ENCODE measurements at regions not wholly inside any gene's neighbourhood (a gene's known extent, or its start where the extent isn't known, plus 50 kb on each side); places are given as distances from the start of the nearest gene placed in this dataset.
"Not testable (repeated sequence)": the region's sequence is repeated elsewhere in the genome, so short reads cannot be mapped to it uniquely, and the experiment has no call there.

DNA sequence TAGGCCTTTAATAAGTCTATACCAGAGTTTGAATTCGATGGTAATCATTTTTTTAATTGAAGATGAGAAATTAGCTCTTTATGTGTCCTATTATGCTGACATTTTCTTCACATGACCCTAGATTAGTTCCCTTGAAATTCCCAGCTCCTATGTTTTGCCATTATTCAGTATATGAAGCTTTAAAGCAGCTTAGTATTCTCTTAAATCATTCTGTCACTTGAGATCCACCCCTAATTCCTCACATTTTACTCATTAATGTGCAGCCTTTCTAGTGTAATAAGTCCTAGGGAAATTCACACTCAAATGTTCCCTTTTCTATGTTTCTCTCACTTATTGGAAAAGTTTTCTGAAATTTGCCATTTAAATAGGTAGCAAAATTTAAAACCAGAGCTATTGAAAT lies 704.5 kb upstream of the B3GALT2 start:
- Histone ChIP-seq H3K4me1 (ENCODE audit: control insufficient read depth in 3 of 3, insufficient read depth in 2 of 3, low read depth in 1 of 3, low read length in 2 of 3) (no peaks in the 10 kb centered on the region), H3K9me3 (ENCODE audit: control insufficient read depth in 2 of 2, insufficient read depth in 1 of 2, low read depth in 1 of 2, low read length in 1 of 2) (no peaks in the 10 kb centered on the region), H3K4me3 (ENCODE audit: low read depth in 1 of 3, low read length in 3 of 3) (no peak overlapping the region), H3K27ac (ENCODE audit: low read depth in 1 of 3, low read length in 2 of 3) (no peak overlapping the region), H3K27me3 (ENCODE audit: control insufficient read depth in 3 of 3, insufficient read depth in 3 of 3, low read length in 3 of 3) (no peaks in the 10 kb centered on the region), H3K36me3 (ENCODE audit: control insufficient read depth in 3 of 3, insufficient read depth in 2 of 3, low read depth in 1 of 3, low read length in 3 of 3) (no peaks in the 10 kb centered on the region)
- FAIRE-seq, result no peak
- DNase-seq, result no peak
- WGBS, 3 donors, result 72 to 83% (median 79%) methylated on average over 1 of the region's 1 CpG

DNA sequence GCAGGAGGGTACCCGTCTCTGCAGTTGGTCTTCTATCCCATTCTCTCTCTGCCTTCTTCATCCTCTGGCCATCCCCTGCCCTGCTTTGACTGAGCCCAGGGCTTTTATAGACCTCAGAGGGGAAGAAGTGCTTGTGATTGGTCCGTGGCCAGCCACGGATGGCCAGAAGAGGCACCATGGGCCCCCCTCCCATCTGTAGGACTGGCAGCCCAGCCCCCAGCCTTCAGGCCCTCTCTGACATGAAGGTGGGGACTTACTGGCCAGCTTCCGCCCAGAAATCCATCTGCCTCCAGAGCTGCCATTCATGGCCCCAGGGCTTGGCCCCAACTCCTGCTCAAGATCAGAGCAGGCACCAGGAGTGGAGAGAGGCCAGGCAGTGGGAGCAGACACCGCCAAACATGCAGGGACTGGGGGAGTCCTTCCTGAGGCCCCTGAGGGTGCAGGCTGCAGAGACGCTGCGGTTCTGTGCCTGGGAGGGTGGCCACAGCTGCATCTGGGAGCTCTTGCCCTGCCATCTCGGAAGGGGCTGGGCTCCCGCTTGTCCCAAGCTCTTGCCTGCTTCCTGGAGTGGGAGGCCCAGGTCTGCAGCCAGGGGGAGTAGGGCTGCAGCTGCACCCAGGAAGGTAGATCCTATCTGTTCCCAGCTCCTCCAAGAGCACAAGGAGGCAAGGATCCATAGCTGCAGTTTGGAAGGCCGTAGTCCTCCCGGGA lies 698.6 kb upstream of the B3GALT2 start:
- Histone ChIP-seq H3K36me3 (ENCODE audit: control insufficient read depth in 3 of 3, insufficient read depth in 2 of 3, low read depth in 1 of 3, low read length in 3 of 3) (no peaks in the 10 kb centered on the region), H3K27me3 (ENCODE audit: control insufficient read depth in 3 of 3, insufficient read depth in 3 of 3, low read length in 3 of 3) (no peaks in the 10 kb centered on the region), H3K4me1 (ENCODE audit: control insufficient read depth in 3 of 3, insufficient read depth in 2 of 3, low read depth in 1 of 3, low read length in 2 of 3) (no peaks in the 10 kb centered on the region), H3K4me3 (ENCODE audit: low read depth in 1 of 3, low read length in 3 of 3) (no peak overlapping the region), H3K9me3 (ENCODE audit: control insufficient read depth in 2 of 2, insufficient read depth in 1 of 2, low read depth in 1 of 2, low read length in 1 of 2) (no peaks in the 10 kb centered on the region), H3K27ac (ENCODE audit: low read depth in 1 of 3, low read length in 2 of 3) (no peak overlapping the region)
- 91 to 97% (median 94%) methylated on average over 11 of the region's 11 CpGs for WGBS, 3 donors
- DNase-seq, result no peak
- FAIRE-seq, result no peak

DNA sequence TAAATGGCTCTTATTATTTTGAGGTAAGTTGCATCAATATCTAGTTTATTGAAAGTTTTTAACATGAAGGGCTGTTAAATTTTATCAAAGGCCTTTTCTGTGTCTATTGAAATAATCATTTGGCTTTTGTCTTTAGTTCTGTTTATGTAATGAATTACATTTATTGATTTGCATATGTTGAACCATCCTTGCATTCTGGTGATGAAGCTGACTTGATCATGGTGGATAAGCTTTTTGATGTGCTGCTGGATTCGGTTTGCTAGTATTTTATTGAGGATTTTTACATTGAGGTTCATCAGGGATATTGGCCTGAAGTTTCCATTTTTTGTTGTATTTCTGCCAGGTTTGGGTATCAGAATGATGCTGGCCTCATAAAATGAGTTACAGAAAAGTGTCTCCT lies 691.5 kb upstream of the B3GALT2 start:
- not testable (repeated sequence) for H3K4me3 ChIP-seq (ENCODE audit: low read depth in 1 of 3, low read length in 3 of 3); H3K9me3 ChIP-seq (ENCODE audit: control insufficient read depth in 2 of 2, insufficient read depth in 1 of 2, low read depth in 1 of 2, low read length in 1 of 2); H3K27ac ChIP-seq (ENCODE audit: low read depth in 1 of 3, low read length in 2 of 3); H3K4me1 ChIP-seq (ENCODE audit: control insufficient read depth in 3 of 3, insufficient read depth in 2 of 3, low read depth in 1 of 3, low read length in 2 of 3); DNase-seq; FAIRE-seq; H3K27me3 ChIP-seq (ENCODE audit: control insufficient read depth in 3 of 3, insufficient read depth in 3 of 3, low read length in 3 of 3); H3K36me3 ChIP-seq (ENCODE audit: control insufficient read depth in 3 of 3, insufficient read depth in 2 of 3, low read depth in 1 of 3, low read length in 3 of 3)
- 81 to 89% (median 82%) methylated on average over 1 of the region's 1 CpG for WGBS, 3 donors

DNA sequence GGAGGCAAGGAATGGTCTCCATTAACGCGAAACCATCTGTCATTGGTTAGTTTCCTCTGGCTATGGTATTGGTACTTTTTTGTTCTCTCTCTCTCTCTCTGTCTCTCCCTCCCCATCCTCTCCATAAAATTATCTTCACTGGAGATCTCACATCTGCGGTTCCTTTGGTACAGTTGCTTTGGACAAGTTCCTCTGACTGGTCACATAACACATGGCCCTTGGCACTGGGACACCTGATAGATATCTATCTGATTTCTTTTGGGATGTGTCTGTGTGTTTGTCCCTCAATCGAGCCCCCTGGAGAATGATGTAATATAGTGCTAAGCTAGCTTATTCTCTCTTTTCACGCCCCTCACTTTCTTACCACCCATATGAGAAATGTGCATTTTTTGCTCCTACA lies 682.0 kb upstream of the B3GALT2 start:
- Histone ChIP-seq H3K4me3 (ENCODE audit: low read depth in 1 of 3, low read length in 3 of 3) (no peak overlapping the region), H3K36me3 (ENCODE audit: control insufficient read depth in 3 of 3, insufficient read depth in 2 of 3, low read depth in 1 of 3, low read length in 3 of 3) (no peaks in the 10 kb centered on the region), H3K4me1 (ENCODE audit: control insufficient read depth in 3 of 3, insufficient read depth in 2 of 3, low read depth in 1 of 3, low read length in 2 of 3) (no peaks in the 10 kb centered on the region), H3K27ac (ENCODE audit: low read depth in 1 of 3, low read length in 2 of 3) (no peak overlapping the region), H3K9me3 (ENCODE audit: control insufficient read depth in 2 of 2, insufficient read depth in 1 of 2, low read depth in 1 of 2, low read length in 1 of 2) (no peaks in the 10 kb centered on the region), H3K27me3 (ENCODE audit: control insufficient read depth in 3 of 3, insufficient read depth in 3 of 3, low read length in 3 of 3) (no peaks in the 10 kb centered on the region)
- no peak for DNase-seq
- WGBS, 3 donors, result 82 to 88% (median 84%) methylated on average over 5 of the region's 5 CpGs
- FAIRE-seq, result no peak

DNA sequence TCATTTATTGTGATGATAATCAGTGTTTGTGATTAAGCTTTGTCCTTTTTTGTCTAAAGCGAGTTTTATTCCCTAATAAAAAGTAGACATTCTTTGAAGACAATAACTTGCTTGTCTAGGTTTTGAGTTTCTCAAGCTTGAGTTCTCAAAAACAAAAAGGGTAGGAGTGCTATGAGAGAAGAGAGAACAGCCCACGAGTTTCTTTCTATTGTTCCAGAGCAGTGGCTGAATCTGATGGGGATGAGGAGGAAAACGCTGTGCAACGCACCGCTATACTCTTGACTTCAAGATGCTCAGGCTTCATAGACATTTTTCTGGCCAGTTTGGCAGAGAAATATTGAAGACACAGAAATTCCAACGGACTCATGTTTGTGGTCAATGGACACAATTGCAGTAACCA lies 669.8 kb upstream of the B3GALT2 start:
- 74 to 87% (median 78%) methylated on average over 6 of the region's 6 CpGs for WGBS, 3 donors

DNA sequence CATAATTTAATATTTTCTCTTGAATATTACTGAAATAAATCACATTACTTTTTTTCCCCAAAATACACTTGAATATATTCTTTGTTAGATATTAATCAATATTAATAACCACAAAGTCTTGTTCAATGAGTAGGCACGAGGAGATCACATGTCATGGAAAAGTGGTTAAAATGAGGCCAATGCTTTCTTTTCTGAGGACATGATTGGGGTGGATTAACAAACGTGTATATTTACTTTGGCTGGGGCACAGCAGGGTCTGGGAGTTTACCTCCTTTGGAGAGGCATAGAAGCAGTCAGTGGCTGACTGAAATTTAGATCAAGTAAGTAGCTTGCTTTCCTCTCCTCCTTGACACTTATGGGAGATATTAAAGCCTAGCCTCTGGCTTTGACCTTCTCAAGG lies 664.3 kb upstream of the B3GALT2 start:
- 32 to 46% (median 41%) methylated on average over 2 of the region's 2 CpGs for WGBS, 3 donors
- Histone ChIP-seq H3K27me3 (ENCODE audit: control insufficient read depth in 3 of 3, insufficient read depth in 3 of 3, low read length in 3 of 3) (no peaks in the 10 kb centered on the region), H3K4me3 (ENCODE audit: low read depth in 1 of 3, low read length in 3 of 3) (no peak overlapping the region), H3K9me3 (ENCODE audit: control insufficient read depth in 2 of 2, insufficient read depth in 1 of 2, low read depth in 1 of 2, low read length in 1 of 2) (no peaks in the 10 kb centered on the region), H3K27ac (ENCODE audit: low read depth in 1 of 3, low read length in 2 of 3) (no peak overlapping the region), H3K4me1 (ENCODE audit: control insufficient read depth in 3 of 3, insufficient read depth in 2 of 3, low read depth in 1 of 3, low read length in 2 of 3) (no peaks in the 10 kb centered on the region), H3K36me3 (ENCODE audit: control insufficient read depth in 3 of 3, insufficient read depth in 2 of 3, low read depth in 1 of 3, low read length in 3 of 3) (no peaks in the 10 kb centered on the region)
- DNase-seq (no peak), FAIRE-seq (no peak)

More for the DNA sequence above, 669.8 kb upstream of the B3GALT2 start:
- no peak for DNase-seq
- Histone ChIP-seq H3K4me3 (ENCODE audit: low read depth in 1 of 3, low read length in 3 of 3) (no peak overlapping the region), H3K9me3 (ENCODE audit: control insufficient read depth in 2 of 2, insufficient read depth in 1 of 2, low read depth in 1 of 2, low read length in 1 of 2) (no peaks in the 10 kb centered on the region), H3K27me3 (ENCODE audit: control insufficient read depth in 3 of 3, insufficient read depth in 3 of 3, low read length in 3 of 3) (no peaks in the 10 kb centered on the region), H3K27ac (ENCODE audit: low read depth in 1 of 3, low read length in 2 of 3) (no peak overlapping the region), H3K4me1 (ENCODE audit: control insufficient read depth in 3 of 3, insufficient read depth in 2 of 3, low read depth in 1 of 3, low read length in 2 of 3) (no peaks in the 10 kb centered on the region), H3K36me3 (ENCODE audit: control insufficient read depth in 3 of 3, insufficient read depth in 2 of 3, low read depth in 1 of 3, low read length in 3 of 3) (no peaks in the 10 kb centered on the region)
- no peak for FAIRE-seq

DNA sequence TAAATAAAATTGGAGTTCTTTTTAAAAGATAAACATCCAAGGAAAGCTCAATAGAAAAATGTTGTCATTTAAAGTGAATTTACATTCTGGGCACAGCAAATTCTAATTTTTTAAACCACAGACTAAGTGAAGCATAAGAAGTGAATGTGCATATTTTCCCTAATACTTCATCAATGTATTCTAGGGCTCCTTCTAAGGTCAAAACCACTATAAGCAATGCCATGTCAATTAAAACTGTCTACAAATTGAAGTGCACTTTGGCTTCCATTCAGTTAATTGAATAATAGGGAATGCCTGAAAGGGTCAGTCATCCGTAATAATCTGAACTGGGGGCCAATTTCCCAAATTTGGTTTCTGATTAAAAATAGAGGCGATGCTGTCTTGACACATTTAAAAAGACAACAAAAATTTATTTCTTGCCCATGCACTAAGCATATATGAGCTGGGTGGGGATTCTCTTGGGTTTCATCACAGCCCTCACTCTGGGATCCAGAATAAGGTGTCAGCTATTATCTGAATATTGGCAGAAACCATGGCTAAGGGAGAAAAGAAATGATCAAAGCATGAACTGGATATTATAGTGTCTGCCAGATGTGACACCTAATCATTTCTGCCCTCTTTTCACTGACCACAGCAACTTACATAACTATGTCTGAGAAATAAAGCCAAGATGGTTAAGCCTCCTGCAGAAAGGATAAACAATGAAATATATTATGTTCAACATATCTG lies 660.6 kb upstream of the B3GALT2 start:
- no peaks in the 10 kb centered on the region for H3K36me3 ChIP-seq (ENCODE audit: control insufficient read depth in 3 of 3, insufficient read depth in 2 of 3, low read depth in 1 of 3, low read length in 3 of 3)
- no peak for FAIRE-seq
- peaks cover 0 to 3% of the 10 kb centered on the region in 2 donors for H3K9me3 ChIP-seq (ENCODE audit: control insufficient read depth in 2 of 2, insufficient read depth in 1 of 2, low read depth in 1 of 2, low read length in 1 of 2)
- H3K4me1 ChIP-seq (ENCODE audit: control insufficient read depth in 3 of 3, insufficient read depth in 2 of 3, low read depth in 1 of 3, low read length in 2 of 3), result no peaks in the 10 kb centered on the region
- 88 to 91% (median 90%) methylated on average over 2 of the region's 2 CpGs for WGBS, 3 donors
- no peak for DNase-seq
- no peak overlapping the region for H3K4me3 ChIP-seq (ENCODE audit: low read depth in 1 of 3, low read length in 3 of 3)
- H3K27ac ChIP-seq (ENCODE audit: low read depth in 1 of 3, low read length in 2 of 3), result no peak overlapping the region
- H3K27me3 ChIP-seq (ENCODE audit: control insufficient read depth in 3 of 3, insufficient read depth in 3 of 3, low read length in 3 of 3), result no peaks in the 10 kb centered on the region

DNA sequence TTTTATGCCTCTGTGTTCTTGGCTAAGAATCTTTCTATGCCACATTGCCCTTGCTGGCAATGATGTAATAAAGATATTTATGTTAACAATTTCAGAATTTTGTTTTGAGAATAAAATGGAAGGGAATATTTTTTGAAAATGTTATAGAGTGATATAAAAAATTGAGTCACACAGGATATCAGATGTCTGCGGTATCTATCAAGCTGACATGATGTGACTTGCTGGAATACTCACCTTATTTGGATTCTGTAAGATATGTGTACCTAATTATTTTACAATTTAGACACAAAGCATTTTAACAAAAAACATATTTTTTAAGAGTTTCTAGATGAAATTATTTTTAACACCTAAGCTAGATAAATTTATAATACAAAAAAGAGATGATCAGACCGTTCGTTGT lies 660.0 kb upstream of the B3GALT2 start:
- Histone ChIP-seq H3K9me3 (ENCODE audit: control insufficient read depth in 2 of 2, insufficient read depth in 1 of 2, low read depth in 1 of 2, low read length in 1 of 2) (peaks cover 0 to 3% of the 10 kb centered on the region in 2 donors), H3K27ac (ENCODE audit: low read depth in 1 of 3, low read length in 2 of 3) (no peak overlapping the region), H3K27me3 (ENCODE audit: control insufficient read depth in 3 of 3, insufficient read depth in 3 of 3, low read length in 3 of 3) (no peaks in the 10 kb centered on the region), H3K36me3 (ENCODE audit: control insufficient read depth in 3 of 3, insufficient read depth in 2 of 3, low read depth in 1 of 3, low read length in 3 of 3) (no peaks in the 10 kb centered on the region), H3K4me1 (ENCODE audit: control insufficient read depth in 3 of 3, insufficient read depth in 2 of 3, low read depth in 1 of 3, low read length in 2 of 3) (no peaks in the 10 kb centered on the region), H3K4me3 (ENCODE audit: low read depth in 1 of 3, low read length in 3 of 3) (no peak overlapping the region)
- 68 to 90% (median 72%) methylated on average over 3 of the region's 3 CpGs for WGBS, 3 donors
- FAIRE-seq (no peak), DNase-seq (no peak)
